NCI-H748 (cell line): ENCODE measurements at regions not wholly inside any gene's neighbourhood (a gene's known extent, or its start where the extent isn't known, plus 50 kb on each side); places are given as distances from the start of the nearest gene placed in this dataset.

Source experiments
- DNase-seq: peaks from one replicate; lab custom pipeline; 2025; ENCODE audit not compliant: unreplicated experiment; lab: John Stamatoyannopoulos, UW

DNA sequence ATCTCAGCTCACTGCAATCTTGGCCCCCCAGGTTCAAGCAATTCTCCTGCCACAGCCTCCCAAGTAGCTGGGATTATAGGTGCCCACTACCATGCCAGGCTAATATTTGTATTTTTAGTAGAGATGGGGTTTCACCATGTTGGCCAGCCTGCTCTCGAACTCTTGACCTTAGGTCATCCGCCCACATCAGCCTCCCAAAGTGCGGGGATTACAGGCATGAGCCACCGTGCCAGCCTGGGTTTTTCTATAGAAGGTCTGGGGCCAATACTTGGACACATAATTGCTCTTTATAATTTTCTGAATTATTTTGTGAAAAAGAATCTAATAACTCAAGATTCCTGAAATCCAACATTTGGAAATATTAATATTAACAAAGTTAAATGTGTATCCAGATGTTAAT is 1267.7 kb upstream of the ADGRL4 start:
- no peak for DNase-seq

GRCh38 chr1:80272495-80272894 is 1266.0 kb upstream of the ADGRL4 start:
- DNase-seq = no peak

GRCh38 chr1:80258659-80259058 is 1252.1 kb upstream of the ADGRL4 start:
- DNase-seq = peak; percentile 39

DNA sequence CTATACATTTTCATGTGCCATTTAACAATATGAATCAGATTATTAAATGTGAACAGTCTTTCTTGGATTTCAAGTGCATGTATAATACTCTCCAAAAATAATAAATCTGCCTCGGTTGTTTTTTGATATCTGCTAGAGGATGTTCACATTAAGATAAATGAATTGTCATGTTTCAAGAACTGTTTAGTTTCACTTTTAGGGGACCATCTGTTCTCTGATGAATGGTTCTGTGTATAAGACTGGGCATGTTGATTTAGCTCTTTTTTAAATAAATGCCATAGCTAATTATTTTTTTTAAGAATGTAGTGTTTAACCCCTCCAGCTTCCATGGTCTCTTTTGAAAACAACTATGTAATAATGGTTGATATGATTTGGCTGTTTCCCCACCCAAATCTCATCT is 1245.1 kb upstream of the ADGRL4 start:
- DNase-seq = no peak

- no peak for DNase-seq
Measured at GRCh38 chr1:80251171-80251570, 1244.6 kb upstream of the ADGRL4 start.

GRCh38 chr1:80250573-80251168 is 1244.1 kb upstream of the ADGRL4 start:
- DNase-seq = no peak

DNA sequence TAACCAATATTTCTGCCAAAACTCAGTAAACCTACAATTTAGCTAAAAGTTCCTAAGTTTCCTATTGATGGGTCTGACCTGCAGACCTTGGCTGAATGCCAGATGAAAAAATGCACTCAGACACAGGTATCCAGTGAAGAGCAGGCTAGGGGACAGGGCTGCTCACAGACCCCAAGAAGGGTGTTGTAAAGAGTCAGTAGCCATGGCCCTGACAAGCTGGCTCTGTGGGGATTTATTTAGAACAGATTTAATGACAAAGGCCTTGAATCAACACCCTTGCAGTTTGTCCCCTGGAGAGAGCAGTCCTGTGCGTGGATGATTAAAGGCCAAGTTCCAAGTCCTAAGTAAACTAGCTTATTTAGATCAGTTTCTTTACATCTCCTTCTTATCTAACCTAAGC is 1243.2 kb upstream of the ADGRL4 start:
- no peak for DNase-seq

GRCh38 chr1:80248886-80249285 is 1242.4 kb upstream of the ADGRL4 start:
- no peak for DNase-seq

DNA sequence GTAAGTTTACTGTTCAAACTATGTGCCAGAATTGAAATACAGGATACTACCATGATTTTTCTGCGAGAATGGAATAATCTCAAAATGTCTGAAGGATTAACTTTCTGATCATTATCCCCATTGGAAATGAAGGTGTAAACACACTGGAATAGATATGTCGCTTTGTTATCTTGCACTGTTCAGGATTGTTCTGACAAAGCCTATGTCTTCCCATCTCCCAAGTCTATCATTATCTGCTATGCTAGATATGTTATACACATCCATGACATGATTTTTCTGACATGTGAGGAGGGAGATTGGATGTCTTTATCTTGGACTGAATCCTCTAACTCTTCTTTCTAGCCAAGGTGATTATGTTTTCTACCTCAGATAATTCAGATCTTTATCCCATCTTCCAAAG is 1239.3 kb upstream of the ADGRL4 start:
- no peak for DNase-seq

DNA sequence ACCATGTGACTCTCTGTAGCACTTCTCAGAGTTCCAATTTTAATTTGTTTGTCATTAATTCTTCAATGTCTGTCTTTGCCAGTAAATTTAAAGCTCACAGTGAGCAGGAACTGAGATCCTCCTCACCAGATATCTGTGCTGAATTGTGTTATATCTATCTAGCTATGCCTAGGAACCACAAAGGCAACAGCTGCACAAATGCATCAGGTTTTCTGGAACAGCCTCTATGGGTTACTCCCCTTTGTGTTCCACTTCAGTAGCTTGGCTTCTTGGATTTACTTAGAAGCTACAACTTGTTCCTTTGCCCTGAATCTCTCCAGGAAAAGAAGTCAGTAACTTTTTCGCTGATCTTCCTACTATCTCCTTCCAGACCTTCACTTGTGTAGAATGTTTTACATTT is 1237.8 kb upstream of the ADGRL4 start:
- DNase-seq = no peak

DNA sequence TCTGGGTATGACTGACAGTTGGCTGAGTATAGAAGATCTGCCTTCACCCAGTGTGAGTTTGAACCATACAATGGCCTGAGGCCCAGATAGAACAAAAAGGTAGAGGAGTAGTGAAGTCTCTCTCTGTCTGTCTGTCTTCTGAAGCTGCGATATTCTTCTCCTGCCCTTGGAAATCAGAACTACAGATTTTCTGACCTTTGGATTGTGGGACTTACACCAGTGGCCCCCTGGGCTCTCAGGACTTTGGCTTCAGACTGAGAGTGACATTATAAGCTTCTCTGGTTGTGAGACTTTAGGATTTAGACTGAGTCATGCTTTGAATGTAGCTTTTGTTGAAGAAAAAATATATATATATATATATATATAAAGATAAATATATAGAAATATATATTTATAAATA is 1235.0 kb upstream of the ADGRL4 start:
- DNase-seq = no peak

DNA sequence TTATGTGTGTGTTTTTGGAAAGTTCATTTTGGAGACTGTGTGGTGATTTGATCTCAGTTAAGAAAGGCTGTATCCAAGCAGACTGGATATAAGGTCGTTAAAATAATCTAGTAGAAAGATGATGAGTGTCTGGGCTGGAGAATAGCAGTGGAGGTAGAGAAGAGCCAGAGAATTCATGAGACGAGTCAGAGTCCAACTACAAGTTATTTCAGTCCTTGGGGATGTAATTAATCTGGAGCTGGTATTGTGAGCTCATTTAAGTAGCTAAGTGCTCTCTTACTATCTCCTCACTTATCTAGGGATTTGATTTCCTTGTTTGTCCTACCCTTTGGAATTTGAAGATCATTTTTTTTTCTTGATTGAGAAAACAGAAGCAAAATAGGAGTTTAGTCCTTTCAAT is 1219.0 kb upstream of the ADGRL4 start:
- no peak for DNase-seq

DNA sequence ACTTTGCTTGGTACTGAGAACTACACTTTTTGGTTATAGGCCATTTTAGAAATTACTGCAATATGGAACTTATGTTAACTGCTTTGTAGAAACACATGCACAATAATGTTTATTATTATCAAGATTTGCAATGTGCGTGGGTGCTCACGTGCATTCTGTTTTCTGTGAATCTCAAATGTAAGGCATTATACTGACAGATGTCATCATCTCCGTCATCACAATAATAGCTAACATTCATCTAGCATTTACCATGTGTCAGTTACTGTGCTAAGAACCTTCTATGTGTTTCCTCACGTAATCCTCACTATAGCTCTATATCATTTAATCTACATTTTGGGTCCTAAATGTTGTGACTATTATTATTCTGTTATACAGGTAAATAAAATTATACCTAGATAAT is 1214.8 kb upstream of the ADGRL4 start:
- DNase-seq = no peak

DNA sequence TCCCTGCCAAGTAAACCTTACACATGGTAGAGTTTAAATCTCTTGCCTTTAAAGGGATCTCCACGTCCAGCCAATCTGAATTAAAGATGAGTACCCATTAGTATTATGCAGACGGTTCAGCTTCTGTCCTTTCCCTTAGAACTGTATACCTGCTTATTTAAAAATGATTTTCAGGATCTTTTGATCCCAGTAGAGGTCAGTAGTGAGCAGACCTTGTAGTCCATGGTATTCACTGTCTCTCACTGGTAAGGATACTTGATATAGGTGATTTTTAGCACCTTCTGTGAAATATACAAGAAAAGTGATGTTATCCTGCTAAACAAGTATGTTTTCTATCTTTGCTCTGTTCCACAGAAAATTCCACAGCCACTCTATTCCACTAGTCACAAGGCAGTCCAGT is 1211.6 kb upstream of the ADGRL4 start:
- DNase-seq = peak; percentile 55

DNA sequence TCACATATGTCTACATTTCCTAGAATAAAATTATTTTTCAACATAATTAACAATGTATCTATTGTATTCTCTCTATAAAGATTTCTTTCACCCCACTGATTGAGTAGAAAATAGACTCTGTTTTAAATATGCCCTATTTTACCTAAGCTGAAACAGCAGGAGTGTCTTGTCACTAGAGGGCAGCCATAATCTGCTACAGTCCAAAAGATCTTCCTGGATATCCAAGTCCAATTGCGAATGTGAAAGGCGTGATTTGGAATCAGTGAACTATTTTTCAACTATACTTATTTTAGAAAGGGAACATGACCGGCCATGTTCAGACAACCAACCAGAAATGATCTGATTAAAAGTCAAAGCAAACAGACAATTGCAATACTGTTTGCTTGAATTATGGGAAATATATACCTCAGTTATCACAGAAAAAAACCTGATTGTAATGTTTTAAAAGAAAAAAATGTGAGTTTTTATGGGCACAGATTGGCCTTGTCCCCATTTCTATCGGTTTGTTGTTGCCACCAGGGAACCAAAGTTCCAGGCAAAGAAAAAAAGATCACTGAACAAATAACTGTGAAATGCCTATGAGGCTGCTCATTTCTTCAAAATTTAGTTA is 1211.0 kb upstream of the ADGRL4 start:
- peak; percentile 71 for DNase-seq

DNA sequence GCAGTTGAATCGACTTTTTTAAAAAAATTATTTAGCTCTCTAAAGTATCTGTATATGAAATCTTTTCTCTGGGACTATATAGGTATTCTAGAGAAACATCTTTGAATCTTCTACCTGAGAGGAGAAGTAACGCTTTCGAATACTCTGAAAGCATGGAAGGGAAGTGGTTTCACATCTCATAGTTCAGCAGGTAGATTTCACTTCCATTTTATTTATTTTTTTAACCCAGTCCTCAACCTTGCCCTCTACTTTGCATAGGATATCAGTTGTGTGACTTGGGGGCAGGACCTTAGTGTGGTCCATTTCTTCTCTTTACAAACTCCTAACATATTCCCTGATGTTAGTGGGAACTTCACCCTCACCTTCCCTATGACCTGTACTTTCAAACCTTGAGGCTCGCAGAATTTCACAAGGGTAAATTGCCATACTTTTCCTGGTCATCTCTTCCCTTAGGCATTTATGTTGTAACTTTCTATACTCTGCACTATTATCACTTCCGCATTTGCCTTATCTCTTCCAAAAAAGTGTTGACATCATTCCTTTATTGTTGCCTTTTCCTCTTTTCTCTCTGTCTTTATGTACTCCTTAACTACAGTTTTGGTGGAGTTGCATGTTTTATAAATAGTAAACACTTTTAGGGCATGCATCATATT is 1208.5 kb upstream of the ADGRL4 start:
- DNase-seq = no peak

DNA sequence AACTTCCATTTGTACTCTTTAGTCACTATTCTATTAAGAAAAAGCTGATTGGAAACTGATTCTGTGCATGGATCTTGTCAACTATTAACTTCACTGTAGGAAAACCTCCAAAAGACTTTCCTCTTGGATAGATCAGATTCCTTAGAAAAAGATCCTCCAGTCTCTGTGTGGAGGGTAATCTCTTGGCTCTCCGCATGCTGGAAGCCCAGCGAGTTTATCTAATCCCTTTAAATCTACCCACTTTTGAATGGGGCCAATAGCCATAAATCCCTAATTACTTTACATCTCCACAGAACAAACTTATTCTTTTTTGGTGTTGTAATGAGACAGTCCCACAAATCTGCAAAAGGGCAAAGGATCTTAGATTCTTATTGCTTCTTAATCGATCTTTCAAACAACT is 1206.4 kb upstream of the ADGRL4 start:
- no peak for DNase-seq

DNA sequence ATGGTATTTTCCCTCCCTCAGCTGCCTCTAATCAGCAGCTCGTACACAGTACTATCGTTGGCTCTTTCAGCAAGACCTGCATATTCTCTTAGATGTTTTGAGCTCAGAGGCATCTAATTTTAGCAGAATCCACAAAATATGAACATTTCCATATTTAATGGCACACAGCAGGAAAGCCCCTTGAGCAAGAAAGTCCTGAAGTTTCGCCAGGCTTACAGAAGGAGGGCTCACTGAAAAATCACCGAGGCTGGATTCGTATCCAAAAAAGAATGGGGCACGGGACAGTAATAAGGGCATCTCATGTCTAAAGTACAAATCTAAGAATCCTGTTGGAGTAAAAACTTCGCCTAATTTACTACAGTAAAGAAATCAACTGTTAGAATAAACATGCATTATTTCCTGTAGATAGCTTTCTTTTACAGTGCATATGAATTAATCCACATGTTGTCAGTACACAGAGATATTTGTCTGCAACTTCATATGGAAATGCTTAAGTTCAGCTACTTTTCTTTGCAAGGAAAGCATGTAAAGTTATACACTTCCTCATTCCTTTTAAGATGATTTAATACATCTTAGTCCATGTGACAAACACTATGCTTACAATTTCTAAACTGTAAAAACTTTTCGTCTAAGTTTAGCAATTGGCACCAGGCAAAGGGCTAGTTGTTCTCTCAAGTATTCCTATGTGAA is 1205.3 kb upstream of the ADGRL4 start:
- DNase-seq = no peak

GRCh38 chr1:80202118-80202517 is 1195.6 kb upstream of the ADGRL4 start:
- DNase-seq = no peak

GRCh38 chr1:80194221-80194620 is 1187.7 kb upstream of the ADGRL4 start:
- DNase-seq = no peak

- no peak for DNase-seq
Measured at GRCh38 chr1:80181418-80181817, 1174.9 kb upstream of the ADGRL4 start.

- no peak for DNase-seq
Measured at GRCh38 chr1:80171631-80172030, 1165.1 kb upstream of the ADGRL4 start.
